K562 (cell line): ENCODE measurements at regions not wholly inside any gene's neighbourhood (a gene's known extent, or its start where the extent isn't known, plus 50 kb on each side); places are given as distances from the start of the nearest gene placed in this dataset.

Experiments used
- ATAC-seq: fragments of 200-7000 bp; cut with Tn5 transposase; 3 replicates; pipeline ENCODE4 v1.9.1; 2020; ENCODE audit warnings: moderate library complexity
- BruUV-seq: library from RNA; stranded (reverse); fragments of 400-500 nt; replicated peaks from 2 replicates; lab custom pipeline; 2021; lab: Mats Ljungman, UMichigan
- CTCF ChIA-PET: fragments of 300-600 bp; formaldehyde crosslinking; extraction: SDS; loops from one replicate; lab custom pipeline; 2021; ENCODE audit warnings: low intra/inter-chr PET ratio; lab: Yijun Ruan, JAX
- POLR2A ChIA-PET: fragments of 300-600, 350-650 bp; sonication (Branson Sonifier 250); formaldehyde crosslinking; extraction: SDS; loops from one replicate; lab custom pipeline; 2021; ENCODE audit warnings: antibody characterized with exemption, inconsistent platforms; lab: Yijun Ruan, JAX
- DNase-seq, 4 experiments: peaks; one replicate each; pipeline versions ENCODE4 v3.0.0 to v3.0.0-alpha.2; 2011 to 2018; ENCODE audit warnings: low spot score in 3 of 4, mixed read lengths in 3 of 4; ENCODE audit errors: extremely low read depth in 1 of 4
- FAIRE-seq: peaks from 2 replicates; lab custom pipeline; 2011; peaks lifted over from hg19 to GRCh38; lab: Jason Lieb, UNC
- H2AFZ ChIP-seq: 2 replicates; pipeline ENCODE4 v1.6.0; 2011; ENCODE audit warnings: low read depth, low read length, control low read depth, inconsistent platforms
- H3K27ac ChIP-seq: fragments of 200-600 bp; 3 replicates; pipeline ENCODE4 v1.8.0; 2011; ENCODE audit warnings: low read depth, mild to moderate bottlenecking, control low read depth, inconsistent platforms, low read length, moderate library complexity, mixed read lengths; ENCODE audit errors: extremely low read depth
- H3K27me3 ChIP-seq, 2 experiments: fragments of 300-600 bp in 1 of 2; 2 replicates in 1 of 2; 3 replicates in 1 of 2; pipeline versions ENCODE4 v1.6.0 to v1.8.0; 2011; ENCODE audit warnings: inconsistent platforms in 2 of 2, low read length in 2 of 2, mild to moderate bottlenecking in 1 of 2, mixed read lengths in 1 of 2, moderate library complexity in 1 of 2; ENCODE audit not compliant: control insufficient read depth in 2 of 2, insufficient read depth in 2 of 2
- H3K36me3 ChIP-seq: fragments of 300-600 bp; 3 replicates; pipeline ENCODE4 v1.8.0; 2011; ENCODE audit warnings: mild to moderate bottlenecking, low read length, inconsistent platforms; ENCODE audit not compliant: control insufficient read depth, insufficient read depth
- H3K4me1 ChIP-seq, 2 experiments: fragments of 200-600 bp in 1 of 2; replicated peaks in 1 of 2; 2 replicates in 1 of 2; 3 replicates in 1 of 2; pipeline versions ENCODE4 v1.5.1 to v1.8.0; 2011; ENCODE audit warnings: inconsistent platforms in 2 of 2, low read length in 2 of 2, mild to moderate bottlenecking in 1 of 2, mixed read lengths in 1 of 2, moderate library complexity in 1 of 2; ENCODE audit not compliant: control insufficient read depth in 2 of 2, insufficient read depth in 2 of 2
- H3K4me2 ChIP-seq: 2 replicates; pipeline ENCODE4 v1.6.1; 2011; ENCODE audit warnings: low read length, control low read depth, inconsistent platforms, mixed read lengths; ENCODE audit not compliant: insufficient read depth
- H3K4me3 ChIP-seq: fragments of 200-600 bp; sonication (generic), shearing (Covaris generic); 2 replicates; pipeline ENCODE4 v1.5.1; 2016; ENCODE audit warnings: control low read depth, inconsistent platforms
- H3K79me2 ChIP-seq: fragments of 200-600 bp; 3 replicates; pipeline ENCODE4 v1.8.0; 2011; ENCODE audit warnings: low read length, inconsistent platforms; ENCODE audit not compliant: control insufficient read depth, insufficient read depth
- H3K9ac ChIP-seq, 2 experiments: 2 replicates each; pipeline versions ENCODE4 v1.6.0 to v1.6.1; 2011; ENCODE audit warnings: low read depth in 2 of 2, low read length in 2 of 2, control low read depth in 1 of 2, inconsistent platforms in 1 of 2, mild to moderate bottlenecking in 1 of 2, mixed read lengths in 1 of 2; ENCODE audit not compliant: insufficient read depth in 1 of 2
- H3K9me1 ChIP-seq: one replicate; pipeline ENCODE4 v1.6.0; 2011; ENCODE audit warnings: inconsistent platforms, mild to moderate bottlenecking, low read length, moderate library complexity; ENCODE audit not compliant: control insufficient read depth, insufficient read depth
- H3K9me3 ChIP-seq: replicated peaks from 2 replicates; pipeline ENCODE4 v1.5.1; 2011; ENCODE audit warnings: low read depth, low read length, inconsistent platforms; ENCODE audit not compliant: control insufficient read depth, insufficient read depth
- H4K20me1 ChIP-seq: replicated peaks from 2 replicates; pipeline ENCODE4 v1.6.1; 2011; ENCODE audit warnings: low read length, inconsistent platforms, mixed read lengths; ENCODE audit not compliant: control insufficient read depth, insufficient read depth
- SMAD1 ChIP-seq: fragments of 150-350 bp; IDR thresholded peaks from 2 replicates; pipeline ENCODE4 v1.6.1; 2014; ENCODE audit warnings: low read length, low read depth; ENCODE audit not compliant: partially characterized antibody
- YBX1 ChIP-seq: fragments of 450-650 bp; IDR thresholded peaks from 2 replicates; pipeline ENCODE4 v1.7.1; 2016; ENCODE audit warnings: mild to moderate bottlenecking
- ZNF140 ChIP-seq: fragments of 250-450 bp; sonication (Bioruptor Pico); IDR thresholded peaks from 2 replicates; pipeline ENCODE4 v1.8.0; 2021; ENCODE audit warnings: moderate library complexity, mild to moderate bottlenecking, inconsistent platforms
- WGBS: fragments of 100-300 bp; shearing (Covaris generic); methylation state at CpG from one replicate; pipeline ENCODE4 v1.1.6; 2016; ENCODE audit warnings: low coverage, mixed read lengths; ENCODE audit not compliant: insufficient coverage; ENCODE audit errors: missing lambda C conversion rate; 5-methylcytosine and 5-hydroxymethylcytosine counted together
- in situ Hi-C: fragments of 300-500 bp; cut with MboI; formaldehyde crosslinking; loops from 4 replicates; pipeline ENCODE4 v1.15.0; 2018; ENCODE audit warnings: inconsistent platforms, mixed read lengths
- intact Hi-C: fragments of 100-400 bp; cut with micrococcal nuclease; formaldehyde crosslinking; loops from 2 replicates; pipeline ENCODE4 v1.14.2; 2022
- TF ChIP-seq, protein P1 (sequence below), 2 experiments: fragments of 450-650 bp in 1 of 2; sonication (generic) in 1 of 2; formaldehyde crosslinking in 1 of 2; IDR thresholded peaks; 2 replicates each; pipeline versions ENCODE4 v1.7.1 to v1.9.0; 2016 to 2022; ENCODE audit warnings: inconsistent platforms in 1 of 2, mild to moderate bottlenecking in 1 of 2, missing genetic modification reagents in 1 of 2
- TF ChIP-seq, protein P2 (sequence below): fragments of 450-650 bp; formaldehyde crosslinking; IDR thresholded peaks from 2 replicates; pipeline ENCODE4 v1.4.0; 2020; ENCODE audit warnings: mild to moderate bottlenecking, moderate library complexity
- TF ChIP-seq, protein P3 (sequence below): sonication (generic); formaldehyde crosslinking; IDR thresholded peaks from 2 replicates; pipeline ENCODE4 v1.8.0; 2022; ENCODE audit warnings: mild to moderate bottlenecking, missing genetic modification reagents

DNA sequence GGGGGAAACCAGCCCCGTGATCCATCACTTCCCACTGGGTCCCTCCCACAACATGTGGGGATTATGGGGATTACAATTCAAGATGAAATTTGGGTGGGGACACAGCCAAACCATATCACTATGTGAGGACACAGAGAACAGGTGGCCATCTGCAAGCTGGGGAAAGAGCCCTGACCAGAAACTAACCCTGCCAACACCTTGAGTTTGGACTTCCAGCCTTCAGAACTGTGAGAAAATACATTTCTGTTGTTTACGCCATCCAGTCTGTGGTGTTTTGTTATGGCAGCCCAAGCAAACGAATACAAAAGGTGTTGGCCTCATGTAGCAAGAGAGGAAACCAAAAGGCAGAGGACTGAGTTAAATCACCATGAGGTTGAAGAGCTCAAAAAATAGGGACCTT lies 169.9 kb upstream of the TENM3 start:
- BruUV-seq: no TSS peak
- Histone ChIP-seq H3K9ac (no peak overlapping the region), H3K27me3 (no peaks in the 10 kb centered on the region), H3K27ac (no peak overlapping the region), H2AFZ (no peak overlapping the region), H4K20me1 (no peaks in the 10 kb centered on the region), H3K79me2 (no peaks in the 10 kb centered on the region), H3K9me3 (no peaks in the 10 kb centered on the region), H3K4me3 (no peak overlapping the region), H3K4me2 (no peak overlapping the region), H3K9me1 (no peaks in the 10 kb centered on the region), H3K36me3 (no peaks in the 10 kb centered on the region), H3K4me1 (no peaks in the 10 kb centered on the region)
- ChIA-PET POLR2A (no interaction called here), CTCF (no interaction called here)
- WGBS: 0% methylated on average over 3 of the region's 3 CpGs
- FAIRE-seq (no peak), DNase-seq (no peak), ATAC-seq (no peak)
- TF ChIP-seq SMAD1 (no peak), YBX1 (no peak), ZNF140 (no peak)
- TF ChIP-seq, protein P1, sequence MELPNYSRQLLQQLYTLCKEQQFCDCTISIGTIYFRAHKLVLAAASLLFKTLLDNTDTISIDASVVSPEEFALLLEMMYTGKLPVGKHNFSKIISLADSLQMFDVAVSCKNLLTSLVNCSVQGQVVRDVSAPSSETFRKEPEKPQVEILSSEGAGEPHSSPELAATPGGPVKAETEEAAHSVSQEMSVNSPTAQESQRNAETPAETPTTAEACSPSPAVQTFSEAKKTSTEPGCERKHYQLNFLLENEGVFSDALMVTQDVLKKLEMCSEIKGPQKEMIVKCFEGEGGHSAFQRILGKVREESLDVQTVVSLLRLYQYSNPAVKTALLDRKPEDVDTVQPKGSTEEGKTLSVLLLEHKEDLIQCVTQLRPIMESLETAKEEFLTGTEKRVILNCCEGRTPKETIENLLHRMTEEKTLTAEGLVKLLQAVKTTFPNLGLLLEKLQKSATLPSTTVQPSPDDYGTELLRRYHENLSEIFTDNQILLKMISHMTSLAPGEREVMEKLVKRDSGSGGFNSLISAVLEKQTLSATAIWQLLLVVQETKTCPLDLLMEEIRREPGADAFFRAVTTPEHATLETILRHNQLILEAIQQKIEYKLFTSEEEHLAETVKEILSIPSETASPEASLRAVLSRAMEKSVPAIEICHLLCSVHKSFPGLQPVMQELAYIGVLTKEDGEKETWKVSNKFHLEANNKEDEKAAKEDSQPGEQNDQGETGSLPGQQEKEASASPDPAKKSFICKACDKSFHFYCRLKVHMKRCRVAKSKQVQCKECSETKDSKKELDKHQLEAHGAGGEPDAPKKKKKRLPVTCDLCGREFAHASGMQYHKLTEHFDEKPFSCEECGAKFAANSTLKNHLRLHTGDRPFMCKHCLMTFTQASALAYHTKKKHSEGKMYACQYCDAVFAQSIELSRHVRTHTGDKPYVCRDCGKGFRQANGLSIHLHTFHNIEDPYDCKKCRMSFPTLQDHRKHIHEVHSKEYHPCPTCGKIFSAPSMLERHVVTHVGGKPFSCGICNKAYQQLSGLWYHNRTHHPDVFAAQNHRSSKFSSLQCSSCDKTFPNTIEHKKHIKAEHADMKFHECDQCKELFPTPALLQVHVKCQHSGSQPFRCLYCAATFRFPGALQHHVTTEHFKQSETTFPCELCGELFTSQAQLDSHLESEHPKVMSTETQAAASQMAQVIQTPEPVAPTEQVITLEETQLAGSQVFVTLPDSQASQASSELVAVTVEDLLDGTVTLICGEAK (IDR thresholded peaks at IDR 0.05): no peak
- TF ChIP-seq, protein P1 (CRISPR knock-in tag; IDR thresholded peaks at IDR 0.05): no peak
- TF ChIP-seq, protein P2, sequence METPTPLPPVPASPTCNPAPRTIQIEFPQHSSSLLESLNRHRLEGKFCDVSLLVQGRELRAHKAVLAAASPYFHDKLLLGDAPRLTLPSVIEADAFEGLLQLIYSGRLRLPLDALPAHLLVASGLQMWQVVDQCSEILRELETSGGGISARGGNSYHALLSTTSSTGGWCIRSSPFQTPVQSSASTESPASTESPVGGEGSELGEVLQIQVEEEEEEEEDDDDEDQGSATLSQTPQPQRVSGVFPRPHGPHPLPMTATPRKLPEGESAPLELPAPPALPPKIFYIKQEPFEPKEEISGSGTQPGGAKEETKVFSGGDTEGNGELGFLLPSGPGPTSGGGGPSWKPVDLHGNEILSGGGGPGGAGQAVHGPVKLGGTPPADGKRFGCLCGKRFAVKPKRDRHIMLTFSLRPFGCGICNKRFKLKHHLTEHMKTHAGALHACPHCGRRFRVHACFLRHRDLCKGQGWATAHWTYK (CRISPR knock-in tag): no peak
- TF ChIP-seq, protein P3, sequence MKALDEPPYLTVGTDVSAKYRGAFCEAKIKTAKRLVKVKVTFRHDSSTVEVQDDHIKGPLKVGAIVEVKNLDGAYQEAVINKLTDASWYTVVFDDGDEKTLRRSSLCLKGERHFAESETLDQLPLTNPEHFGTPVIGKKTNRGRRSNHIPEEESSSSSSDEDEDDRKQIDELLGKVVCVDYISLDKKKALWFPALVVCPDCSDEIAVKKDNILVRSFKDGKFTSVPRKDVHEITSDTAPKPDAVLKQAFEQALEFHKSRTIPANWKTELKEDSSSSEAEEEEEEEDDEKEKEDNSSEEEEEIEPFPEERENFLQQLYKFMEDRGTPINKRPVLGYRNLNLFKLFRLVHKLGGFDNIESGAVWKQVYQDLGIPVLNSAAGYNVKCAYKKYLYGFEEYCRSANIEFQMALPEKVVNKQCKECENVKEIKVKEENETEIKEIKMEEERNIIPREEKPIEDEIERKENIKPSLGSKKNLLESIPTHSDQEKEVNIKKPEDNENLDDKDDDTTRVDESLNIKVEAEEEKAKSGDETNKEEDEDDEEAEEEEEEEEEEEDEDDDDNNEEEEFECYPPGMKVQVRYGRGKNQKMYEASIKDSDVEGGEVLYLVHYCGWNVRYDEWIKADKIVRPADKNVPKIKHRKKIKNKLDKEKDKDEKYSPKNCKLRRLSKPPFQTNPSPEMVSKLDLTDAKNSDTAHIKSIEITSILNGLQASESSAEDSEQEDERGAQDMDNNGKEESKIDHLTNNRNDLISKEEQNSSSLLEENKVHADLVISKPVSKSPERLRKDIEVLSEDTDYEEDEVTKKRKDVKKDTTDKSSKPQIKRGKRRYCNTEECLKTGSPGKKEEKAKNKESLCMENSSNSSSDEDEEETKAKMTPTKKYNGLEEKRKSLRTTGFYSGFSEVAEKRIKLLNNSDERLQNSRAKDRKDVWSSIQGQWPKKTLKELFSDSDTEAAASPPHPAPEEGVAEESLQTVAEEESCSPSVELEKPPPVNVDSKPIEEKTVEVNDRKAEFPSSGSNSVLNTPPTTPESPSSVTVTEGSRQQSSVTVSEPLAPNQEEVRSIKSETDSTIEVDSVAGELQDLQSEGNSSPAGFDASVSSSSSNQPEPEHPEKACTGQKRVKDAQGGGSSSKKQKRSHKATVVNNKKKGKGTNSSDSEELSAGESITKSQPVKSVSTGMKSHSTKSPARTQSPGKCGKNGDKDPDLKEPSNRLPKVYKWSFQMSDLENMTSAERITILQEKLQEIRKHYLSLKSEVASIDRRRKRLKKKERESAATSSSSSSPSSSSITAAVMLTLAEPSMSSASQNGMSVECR: no peak
- intact Hi-C loops: no loop called here
- in situ Hi-C loops: no loop called here
